H1 (cell line): ENCODE measurements at regions not wholly inside any gene's neighbourhood (a gene's known extent, or its start where the extent isn't known, plus 50 kb on each side); places are given as distances from the start of the nearest gene placed in this dataset.

Experiments used
- CTCF ChIA-PET: fragments of 300-600 bp; sonication (Branson Sonifier 250); formaldehyde crosslinking; loops from one replicate; lab custom pipeline; 2021; ENCODE audit not compliant: partially characterized antibody; lab: Charles Lee
- POLR2A ChIA-PET: fragments of 300-600 bp; sonication (Branson Sonifier 250); formaldehyde crosslinking; loops from one replicate; lab custom pipeline; 2021; ENCODE audit warnings: inconsistent platforms; ENCODE audit not compliant: partially characterized antibody; lab: Charles Lee
- DNase-seq, 2 experiments: peaks; one replicate each; pipeline versions ENCODE4 v3.0.0 to v3.0.0-alpha.2; 2010 to 2022; ENCODE audit warnings: low spot score in 2 of 2, low read depth in 1 of 2, mixed read lengths in 1 of 2
- FAIRE-seq: peaks from 2 replicates; lab custom pipeline; 2011; peaks lifted over from hg19 to GRCh38; lab: Jason Lieb, UNC
- H2AFZ ChIP-seq: 2 replicates; pipeline ENCODE4 v1.8.1; 2012; ENCODE audit warnings: low read length, inconsistent platforms
- H2AK5ac ChIP-seq: 2 replicates; pipeline ENCODE4 v1.6.1; 2013; ENCODE audit warnings: low read depth, low read length
- H2BK120ac ChIP-seq: replicated peaks from 2 replicates; pipeline ENCODE3; 2013; ENCODE audit warnings: low read depth, low read length, inconsistent platforms
- H2BK12ac ChIP-seq: 2 replicates; pipeline ENCODE4 v1.6.1; 2013; ENCODE audit warnings: low read depth, low read length
- H2BK15ac ChIP-seq: 2 replicates; pipeline ENCODE4 v1.6.1; 2013; ENCODE audit warnings: low read length
- H2BK20ac ChIP-seq: 2 replicates; pipeline ENCODE4 v1.6.1; 2013; ENCODE audit warnings: low read length
- H2BK5ac ChIP-seq: 2 replicates; pipeline ENCODE4 v1.6.1; 2013; ENCODE audit warnings: low read depth, low read length
- H3K14ac ChIP-seq: 2 replicates; pipeline ENCODE4 v1.6.1; 2013; ENCODE audit warnings: inconsistent platforms; ENCODE audit not compliant: insufficient read length
- H3K18ac ChIP-seq: 2 replicates; pipeline ENCODE4 v1.6.1; 2013; ENCODE audit warnings: low read length; ENCODE audit errors: extremely low read depth
- H3K23ac ChIP-seq: 2 replicates; pipeline ENCODE4 v1.6.1; 2013; ENCODE audit warnings: inconsistent platforms; ENCODE audit not compliant: insufficient read length
- H3K23me2 ChIP-seq: 2 replicates; pipeline ENCODE4 v1.6.1; 2013; ENCODE audit warnings: low read depth, low read length
- H3K27ac ChIP-seq: 2 replicates; pipeline ENCODE4 v1.6.1; 2011; ENCODE audit warnings: low read depth, low read length, inconsistent platforms
- H3K27me3 ChIP-seq, 4 experiments: replicated peaks in 1 of 4; 1 replicate in 1 of 4; 2 replicates in 3 of 4; pipeline versions ENCODE4 v1.6.1 to v1.8.1; 2011 to 2013; ENCODE audit warnings: low read length in 3 of 4, mild to moderate bottlenecking in 3 of 4, inconsistent platforms in 2 of 4, mixed read lengths in 2 of 4, moderate library complexity in 1 of 4; ENCODE audit not compliant: control insufficient read depth in 3 of 4, insufficient read depth in 3 of 4; ENCODE audit errors: extremely low read depth in 1 of 4
- H3K36me3 ChIP-seq, 4 experiments: 2 replicates each; pipeline versions ENCODE4 v1.6.1 to v1.8.1; 2011 to 2013; ENCODE audit warnings: mild to moderate bottlenecking in 4 of 4, low read length in 3 of 4, moderate library complexity in 2 of 4, control low read depth in 1 of 4, inconsistent platforms in 1 of 4; ENCODE audit not compliant: insufficient read depth in 4 of 4, control insufficient read depth in 2 of 4
- H3K4ac ChIP-seq: replicated peaks from 2 replicates; pipeline ENCODE3; 2013; ENCODE audit warnings: low read length, low read depth, mixed read lengths, inconsistent platforms; ENCODE audit not compliant: insufficient read length
- H3K4me1 ChIP-seq, 4 experiments: replicated peaks in 1 of 4; 1 replicate in 1 of 4; 2 replicates in 3 of 4; pipeline versions ENCODE4 v1.6.1 to v1.8.1; 2011 to 2013; ENCODE audit warnings: low read length in 3 of 4, inconsistent platforms in 2 of 4, mixed read lengths in 1 of 4; ENCODE audit not compliant: insufficient read depth in 4 of 4, control insufficient read depth in 3 of 4
- H3K4me2 ChIP-seq, 2 experiments: 2 replicates each; pipeline versions ENCODE4 v1.6.1 to v1.8.1; 2011 to 2013; ENCODE audit warnings: low read depth in 2 of 2, low read length in 2 of 2, control low read depth in 1 of 2, inconsistent platforms in 1 of 2, mild to moderate bottlenecking in 1 of 2; ENCODE audit not compliant: insufficient read depth in 1 of 2
- H3K4me3 ChIP-seq, 4 experiments: fragments of 200-600, 300-600 bp in 1 of 4; sonication (generic), shearing (Covaris generic), sonication (Bioruptor Twin) in 1 of 4; 2 replicates each; pipeline versions ENCODE4 v1.5.1 to v1.8.1; 2011 to 2016; ENCODE audit warnings: low read length in 4 of 4, low read depth in 3 of 4, control low read depth in 2 of 4, inconsistent platforms in 2 of 4, mild to moderate bottlenecking in 2 of 4, mixed read lengths in 1 of 4, moderate library complexity in 1 of 4; ENCODE audit not compliant: insufficient read depth in 2 of 4; ENCODE audit errors: extremely low read depth in 1 of 4
- H3K56ac ChIP-seq: replicated peaks from 2 replicates; pipeline ENCODE3; 2013; ENCODE audit warnings: low read depth, mild to moderate bottlenecking, mixed read lengths, low read length, inconsistent platforms; ENCODE audit not compliant: insufficient read length
- H3K79me1 ChIP-seq: 2 replicates; pipeline ENCODE4 v1.6.1; 2013; ENCODE audit warnings: low read depth, low read length, control low read depth
- H3K79me2 ChIP-seq, 2 experiments: 2 replicates each; pipeline versions ENCODE4 v1.6.1 to v1.8.1; 2012 to 2013; ENCODE audit warnings: low read length in 2 of 2, mild to moderate bottlenecking in 2 of 2, inconsistent platforms in 1 of 2; ENCODE audit not compliant: insufficient read depth in 2 of 2, control insufficient read depth in 1 of 2
- H3K9ac ChIP-seq, 4 experiments: replicated peaks in 1 of 4; 1 replicate in 1 of 4; 2 replicates in 3 of 4; pipeline versions ENCODE4 v1.6.1 to v1.8.1; 2011 to 2013; ENCODE audit warnings: low read depth in 3 of 4, low read length in 3 of 4, control low read depth in 2 of 4, mild to moderate bottlenecking in 2 of 4, moderate library complexity in 2 of 4, inconsistent platforms in 1 of 4; ENCODE audit errors: extremely low read depth in 1 of 4
- H3K9me3 ChIP-seq, 2 experiments: 2 replicates each; pipeline versions ENCODE4 v1.6.1 to v1.8.1; 2012 to 2013; ENCODE audit warnings: mild to moderate bottlenecking in 2 of 2, moderate library complexity in 2 of 2, control low read depth in 1 of 2, inconsistent platforms in 1 of 2, low read depth in 1 of 2, low read length in 1 of 2, mixed read lengths in 1 of 2; ENCODE audit not compliant: insufficient read depth in 2 of 2
- H4K20me1 ChIP-seq, 2 experiments: replicated peaks in 1 of 2; 2 replicates each; pipeline versions ENCODE3 to v1.8.1; 2011 to 2013; ENCODE audit warnings: inconsistent platforms in 2 of 2, low read length in 2 of 2, mild to moderate bottlenecking in 1 of 2; ENCODE audit not compliant: insufficient read depth in 2 of 2, control insufficient read depth in 1 of 2
- H4K5ac ChIP-seq: 2 replicates; pipeline ENCODE4 v1.6.1; 2013; ENCODE audit warnings: low read length, low read depth, mixed read lengths, inconsistent platforms; ENCODE audit not compliant: insufficient read length
- H4K8ac ChIP-seq: 2 replicates; pipeline ENCODE4 v1.8.0; 2013; ENCODE audit warnings: mild to moderate bottlenecking, moderate library complexity, low read length, inconsistent platforms; ENCODE audit not compliant: insufficient read depth; ENCODE audit errors: extremely low read depth
- H4K91ac ChIP-seq: replicated peaks from 2 replicates; pipeline ENCODE3; 2013; ENCODE audit warnings: low read length, mixed read lengths, inconsistent platforms; ENCODE audit not compliant: insufficient read length
- BRCA1 ChIP-seq: IDR thresholded peaks from 2 replicates; pipeline ENCODE4 v1.6.1; 2012; ENCODE audit warnings: low read depth, low read length, improper control_type of control experiment
- CBX5 ChIP-seq: fragments of 300-800, 300-1000 bp; sonication (generic); IDR thresholded peaks from 2 replicates; pipeline ENCODE4 v1.7.1; 2016; ENCODE audit warnings: antibody characterized with exemption, low read length, low read depth
- CBX8 ChIP-seq: fragments of 300-800, 300-1000 bp; sonication (generic); IDR thresholded peaks from 2 replicates; pipeline ENCODE4 v1.7.1; 2016; ENCODE audit warnings: low read depth, low read length, borderline replicate concordance
- CEBPB ChIP-seq: IDR thresholded peaks from 2 replicates; pipeline ENCODE4 v1.6.1; 2012; ENCODE audit warnings: low read depth, low read length
- KDM5A ChIP-seq: fragments of 200-600 bp; IDR thresholded peaks from 2 replicates; pipeline ENCODE4 v1.7.1; 2012; ENCODE audit warnings: mild to moderate bottlenecking, low read length, inconsistent platforms, mixed read lengths
- NRF1 ChIP-seq: IDR thresholded peaks from 2 replicates; pipeline ENCODE4 v1.6.1; 2011; ENCODE audit warnings: mild to moderate bottlenecking, low read depth, low read length, improper control_type of control experiment
- POLR2A ChIP-seq, 2 experiments: IDR thresholded peaks; 1 replicate in 1 of 2; 2 replicates in 1 of 2; pipeline ENCODE4 v1.6.1; 2011; ENCODE audit warnings: low read depth in 2 of 2, low read length in 2 of 2, mild to moderate bottlenecking in 2 of 2; ENCODE audit errors: control extremely low read depth in 1 of 2
- POLR2AphosphoS5 ChIP-seq: IDR thresholded peaks from 2 replicates; pipeline ENCODE4 v1.6.1; 2011; ENCODE audit warnings: low read depth, low read length
- RFX5 ChIP-seq: IDR thresholded peaks from 2 replicates; pipeline ENCODE4 v1.6.1; 2011; ENCODE audit warnings: low read depth, low read length, improper control_type of control experiment, borderline replicate concordance
- SAP30 ChIP-seq: fragments of 300-600 bp; sonication (generic); IDR thresholded peaks from 2 replicates; pipeline ENCODE4 v1.7.1; 2012; ENCODE audit warnings: low read length, moderate library complexity, mild to moderate bottlenecking, inconsistent platforms; ENCODE audit not compliant: insufficient read depth, insufficient replicate concordance
- SIN3A ChIP-seq, 2 experiments: IDR thresholded peaks in 1 of 2; conservative IDR thresholded peaks in 1 of 2; 2 replicates each; pipeline ENCODE4 v1.6.1; 2011 to 2012; ENCODE audit warnings: low read length in 2 of 2, improper control_type of control experiment in 1 of 2, low read depth in 1 of 2, mild to moderate bottlenecking in 1 of 2
- SP2 ChIP-seq: IDR thresholded peaks from 2 replicates; pipeline ENCODE4 v1.6.1; 2012; ENCODE audit warnings: mild to moderate bottlenecking, low read length, inconsistent platforms
- TCF12 ChIP-seq: IDR thresholded peaks from 2 replicates; pipeline ENCODE4 v1.6.1; 2011; ENCODE audit warnings: low read depth, mild to moderate bottlenecking, low read length
- TEAD4 ChIP-seq: IDR thresholded peaks from 2 replicates; pipeline ENCODE4 v1.6.1; 2012; ENCODE audit warnings: low read depth, low read length, inconsistent platforms, mixed read lengths
- WGBS, 2 experiments: shearing (Covaris generic) in 1 of 2; methylation state at CpG; one replicate each; pipeline versions ENCODE4 v1.1.6 to v1.1.7; 2013 to 2015; ENCODE audit warnings: low lambda C conversion rate in 2 of 2, mixed read lengths in 2 of 2, inconsistent platforms in 1 of 2, low coverage in 1 of 2, missing lambda C conversion rate in 1 of 2; ENCODE audit not compliant: insufficient replicate concordance in 2 of 2, insufficient coverage in 1 of 2, insufficient read length in 1 of 2; ENCODE audit errors: extremely low coverage in 1 of 2, missing lambda C conversion rate in 1 of 2; 5-methylcytosine and 5-hydroxymethylcytosine counted together
- TF ChIP-seq, protein P1 (sequence below): IDR thresholded peaks from 2 replicates; pipeline ENCODE4 v1.6.1; 2012; ENCODE audit warnings: inconsistent platforms

DNA sequence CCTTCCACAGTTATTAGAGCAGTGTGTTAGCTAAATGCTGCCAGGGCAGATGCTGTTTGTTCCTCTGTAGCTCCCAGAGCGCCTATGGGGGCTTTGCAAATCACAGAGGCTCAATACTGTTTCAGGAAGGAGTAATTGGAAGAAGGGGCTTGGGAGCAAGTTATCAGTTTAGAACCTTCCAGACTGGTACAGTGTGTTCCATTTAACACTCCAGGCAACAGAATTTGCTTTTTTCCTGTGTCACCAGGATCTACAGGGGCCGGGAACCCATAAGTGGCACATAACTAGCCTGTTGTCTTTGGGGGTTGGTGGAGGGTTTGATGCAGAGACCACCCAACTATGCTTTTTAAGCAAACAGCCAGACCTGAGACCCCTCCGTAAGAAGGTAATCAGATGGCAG, 307.3 kb upstream of the KCNN2 start:
- no peak overlapping the region for H4K91ac ChIP-seq
- 72% methylated on average over 3 of the region's 3 CpGs; no CpG with 5 or more reads in 1 of the 2 experiments for WGBS, 2 experiments
- DNase-seq (no peak), FAIRE-seq (no peak)
- H4K5ac ChIP-seq: no peak overlapping the region
- H3K4me3 ChIP-seq: peak overlapping the region in 3 of 4 experiments; percentile 32 to 70 (median 38); a peak in 4 of 8 replicates
- H3K14ac ChIP-seq: no peak overlapping the region
- no peak overlapping the region for H3K18ac ChIP-seq
- no peaks in the 10 kb centered on the region for H3K9me3 ChIP-seq
- no peaks in the 10 kb centered on the region for H3K79me2 ChIP-seq
- no peak overlapping the region for H4K8ac ChIP-seq
- H2BK5ac ChIP-seq: no peak overlapping the region
- H2BK12ac ChIP-seq: no peak overlapping the region
- no peak overlapping the region for H2BK120ac ChIP-seq
- no peak overlapping the region for H3K56ac ChIP-seq
- no peaks in the 10 kb centered on the region for H3K36me3 ChIP-seq
- H2AK5ac ChIP-seq: no peak overlapping the region
- H3K4me2 ChIP-seq: peak overlapping the region; percentile 85 to 94
- 0 out of 2 replicates have a peak overlapping the region, but pooled peaks have one; percentile 22 for H2BK15ac ChIP-seq
- no peaks in the 10 kb centered on the region for H4K20me1 ChIP-seq
- ChIA-PET POLR2A (no interaction called here), CTCF (interaction anchor here (0.7 to 2.4 kb wide), 11 partner anchors 11 to 392 kb away, joined by 3 to 8 read pairs (median 4); no protein-coding TSS in a partner anchor)
- H3K27ac ChIP-seq: no peak overlapping the region
- H2AFZ ChIP-seq: 0 out of 2 replicates have a peak overlapping the region, but pooled peaks have one; percentile 46
- H3K9ac ChIP-seq: no peak overlapping the region; a peak in 1 of 7 replicates
- H3K23ac ChIP-seq: no peak overlapping the region
- H3K4ac ChIP-seq: peak overlapping the region; percentile 4
- H2BK20ac ChIP-seq: no peak overlapping the region
- H3K27me3 ChIP-seq: peaks cover 1 to 32% (median 19%) of the 10 kb centered on the region in 4 experiments
- H3K4me1 ChIP-seq: peaks cover 4 to 8% (median 6%) of the 10 kb centered on the region in 4 experiments; a peak in 4 of 7 replicates
- no peaks in the 10 kb centered on the region for H3K79me1 ChIP-seq
- peaks cover 10% of the 10 kb centered on the region for H3K23me2 ChIP-seq
- TF ChIP-seq, protein P1, sequence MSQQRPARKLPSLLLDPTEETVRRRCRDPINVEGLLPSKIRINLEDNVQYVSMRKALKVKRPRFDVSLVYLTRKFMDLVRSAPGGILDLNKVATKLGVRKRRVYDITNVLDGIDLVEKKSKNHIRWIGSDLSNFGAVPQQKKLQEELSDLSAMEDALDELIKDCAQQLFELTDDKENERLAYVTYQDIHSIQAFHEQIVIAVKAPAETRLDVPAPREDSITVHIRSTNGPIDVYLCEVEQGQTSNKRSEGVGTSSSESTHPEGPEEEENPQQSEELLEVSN: no peak
- no peak for TF ChIP-seq RFX5
- no peak for TF ChIP-seq CBX8
- TF ChIP-seq KDM5A: no peak
- TF ChIP-seq SP2: no peak
- TF ChIP-seq POLR2AphosphoS5: no peak
- TF ChIP-seq NRF1: no peak
- no peak for TF ChIP-seq POLR2A (IDR thresholded peaks at IDR 0.05; ENCODE audit: control extremely low read depth in 1 of 2, low read depth in 2 of 2, low read length in 2 of 2)
- no peak for TF ChIP-seq BRCA1
- TF ChIP-seq TCF12: no peak
- no peak for TF ChIP-seq CBX5
- TF ChIP-seq SAP30: no peak
- TF ChIP-seq SIN3A (conservative IDR thresholded peaks at IDR 0.05 in 1 of 2, IDR thresholded peaks at IDR 0.05 in 1 of 2; ENCODE audit: low read depth in 1 of 2, low read length in 2 of 2): no peak
- no peak for TF ChIP-seq CEBPB
- no peak for TF ChIP-seq TEAD4
